ENCODE measurements at regions not wholly inside any gene's neighbourhood (a gene's known extent, or its start where the extent isn't known, plus 50 kb on each side); places are given as distances from the start of the nearest gene placed in this dataset.

DNA sequence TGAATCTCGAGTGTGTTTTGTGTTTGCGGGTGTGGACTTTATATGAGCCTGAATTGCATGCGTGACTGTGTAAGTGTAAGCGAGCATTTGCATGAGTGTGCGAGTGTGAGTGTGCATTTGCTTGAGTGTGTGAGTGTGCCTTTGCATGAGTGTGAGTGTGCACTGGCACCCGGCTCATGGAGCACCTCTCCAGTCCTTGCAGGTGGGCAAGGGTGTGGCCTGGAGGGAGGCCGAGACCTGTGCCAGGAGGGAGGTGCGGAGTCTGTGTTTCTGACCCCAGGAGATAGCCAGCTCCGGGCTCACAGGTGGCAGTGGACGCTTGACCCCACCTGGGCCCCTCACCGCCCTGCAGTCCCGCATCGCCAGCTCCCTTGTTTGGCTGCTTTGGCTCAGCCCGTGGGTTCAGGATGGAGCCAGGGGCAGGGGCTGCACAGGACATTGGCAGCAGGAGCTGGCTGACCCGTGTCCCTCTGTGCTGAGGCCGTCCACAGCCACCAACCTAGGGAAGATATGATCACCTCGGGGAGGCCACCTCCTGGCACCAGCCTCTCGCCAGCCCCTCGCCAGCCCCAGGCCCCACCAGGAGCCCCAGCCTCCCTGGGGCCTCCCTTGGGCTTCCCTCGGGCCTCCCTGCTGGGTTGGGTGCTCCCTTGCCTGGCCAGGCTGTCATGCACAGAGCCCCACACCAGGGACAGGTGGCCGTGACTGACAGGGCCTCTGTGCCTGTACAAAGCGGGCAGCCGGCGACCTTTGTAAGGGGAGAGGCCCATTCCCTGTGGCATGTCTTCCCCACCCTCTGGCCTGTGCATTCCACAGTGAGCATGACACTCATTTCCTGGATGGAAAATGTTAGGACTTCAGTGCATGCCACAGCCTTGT lies 81.6 kb downstream of the PTGR3 start:
- Histone ChIP-seq H3K4me2 (ENCODE audit: extremely low read depth, insufficient read depth, low read length) (no peak overlapping the region), H3K79me2 (ENCODE audit: control insufficient read depth, insufficient read depth, low read length) (no peaks in the 10 kb centered on the region), H4K20me1 (ENCODE audit: control insufficient read depth, extremely low read depth, insufficient read depth, low read length) (no peaks in the 10 kb centered on the region), H3K9me3 (ENCODE audit: control insufficient read depth, insufficient read depth, low read depth, low read length) (no peaks in the 10 kb centered on the region), H3K27ac (ENCODE audit: insufficient read depth, low read length) (no peak overlapping the region), H3K4me3 (replicated peaks in 1 of 4; ENCODE audit: control extremely low read depth in 1 of 4, insufficient read depth in 1 of 4, low read depth in 3 of 4, low read length in 4 of 4) (no peak overlapping the region), H3K36me3 (ENCODE audit: control insufficient read depth, insufficient read depth, low read length) (no peaks in the 10 kb centered on the region), H3K27me3 (ENCODE audit: control insufficient read depth, insufficient read depth, low read length) (no peaks in the 10 kb centered on the region), H3K9ac (ENCODE audit: insufficient read depth, low read length) (no peak overlapping the region), H3K4me1 (ENCODE audit: control insufficient read depth, extremely low read depth, insufficient read depth, low read length) (no peaks in the 10 kb centered on the region), H2AFZ (ENCODE audit: low read length) (no peak overlapping the region)
- TF ChIP-seq EZH2 (IDR thresholded peaks at IDR 0.05; ENCODE audit: low read length, missing control alignments), result no peak
- TF ChIP-seq, protein P1, sequence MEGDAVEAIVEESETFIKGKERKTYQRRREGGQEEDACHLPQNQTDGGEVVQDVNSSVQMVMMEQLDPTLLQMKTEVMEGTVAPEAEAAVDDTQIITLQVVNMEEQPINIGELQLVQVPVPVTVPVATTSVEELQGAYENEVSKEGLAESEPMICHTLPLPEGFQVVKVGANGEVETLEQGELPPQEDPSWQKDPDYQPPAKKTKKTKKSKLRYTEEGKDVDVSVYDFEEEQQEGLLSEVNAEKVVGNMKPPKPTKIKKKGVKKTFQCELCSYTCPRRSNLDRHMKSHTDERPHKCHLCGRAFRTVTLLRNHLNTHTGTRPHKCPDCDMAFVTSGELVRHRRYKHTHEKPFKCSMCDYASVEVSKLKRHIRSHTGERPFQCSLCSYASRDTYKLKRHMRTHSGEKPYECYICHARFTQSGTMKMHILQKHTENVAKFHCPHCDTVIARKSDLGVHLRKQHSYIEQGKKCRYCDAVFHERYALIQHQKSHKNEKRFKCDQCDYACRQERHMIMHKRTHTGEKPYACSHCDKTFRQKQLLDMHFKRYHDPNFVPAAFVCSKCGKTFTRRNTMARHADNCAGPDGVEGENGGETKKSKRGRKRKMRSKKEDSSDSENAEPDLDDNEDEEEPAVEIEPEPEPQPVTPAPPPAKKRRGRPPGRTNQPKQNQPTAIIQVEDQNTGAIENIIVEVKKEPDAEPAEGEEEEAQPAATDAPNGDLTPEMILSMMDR (conservative IDR thresholded peaks at IDR 0.05 in 1 of 2, IDR thresholded peaks at IDR 0.05 in 1 of 2; ENCODE audit: low read depth in 1 of 2, low read length in 2 of 2), result no peak
- DNase-seq (ENCODE audit: low read depth in 2 of 2), result peak in 1 of 2 donors; percentile 8

DNA sequence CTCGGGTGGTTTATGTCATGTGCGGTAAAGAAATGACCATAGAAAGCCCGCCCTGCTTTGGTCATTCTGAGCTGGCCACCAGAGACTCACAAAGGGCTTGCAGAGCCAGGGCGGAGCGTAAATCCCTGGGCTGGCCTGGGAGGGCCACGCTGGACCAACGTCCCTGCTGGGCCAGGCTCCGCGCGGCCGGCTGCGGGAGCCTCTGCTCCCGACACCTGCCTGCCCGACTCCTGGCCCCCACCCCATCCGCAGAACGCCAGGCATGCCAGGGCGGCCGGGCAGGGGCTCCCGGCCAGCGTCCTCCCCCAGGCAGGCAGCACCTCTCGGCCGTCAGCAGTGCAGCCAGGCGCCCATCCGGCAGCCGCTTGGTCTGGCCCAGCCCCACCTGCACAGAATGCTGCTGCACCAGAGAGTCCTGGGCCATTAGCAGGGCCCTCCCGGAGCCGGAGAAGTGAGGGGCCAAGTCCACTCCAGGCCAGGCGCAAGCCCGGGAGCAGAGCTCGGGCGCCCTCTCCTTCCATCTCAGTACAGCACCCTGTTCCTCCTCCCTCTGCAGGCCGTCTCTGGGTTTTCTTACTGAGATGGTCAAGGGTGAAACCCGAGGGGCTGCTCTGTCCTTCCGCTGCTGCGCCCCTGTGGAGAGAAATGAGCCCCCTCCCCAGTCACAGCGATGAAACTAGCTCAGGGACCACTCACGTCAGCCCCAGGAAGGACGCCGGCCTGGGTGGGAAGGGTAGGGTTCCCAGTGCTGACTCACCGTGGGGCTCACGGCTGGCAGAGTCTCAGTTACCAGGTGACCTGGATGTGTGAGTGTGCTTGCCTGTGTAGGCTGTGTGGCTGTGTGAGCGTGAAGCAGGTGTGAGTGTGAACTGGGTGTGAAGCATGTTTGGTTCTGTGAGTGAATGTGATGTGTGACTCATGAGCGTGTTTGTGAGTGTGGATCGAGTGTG lies 83.3 kb downstream of the PTGR3 start:
- no peaks in the 10 kb centered on the region for H3K4me1 ChIP-seq (ENCODE audit: control insufficient read depth, extremely low read depth, insufficient read depth, low read length)
- H2AFZ ChIP-seq (ENCODE audit: low read length), result no peak overlapping the region
- H3K27me3 ChIP-seq (ENCODE audit: control insufficient read depth, insufficient read depth, low read length), result no peaks in the 10 kb centered on the region
- H3K27ac ChIP-seq (ENCODE audit: insufficient read depth, low read length), result no peak overlapping the region
- no peaks in the 10 kb centered on the region for H4K20me1 ChIP-seq (ENCODE audit: control insufficient read depth, extremely low read depth, insufficient read depth, low read length)
- no peak overlapping the region for H3K4me3 ChIP-seq (replicated peaks in 1 of 4; ENCODE audit: control extremely low read depth in 1 of 4, insufficient read depth in 1 of 4, low read depth in 3 of 4, low read length in 4 of 4)
- no peak overlapping the region for H3K4me2 ChIP-seq (ENCODE audit: extremely low read depth, insufficient read depth, low read length)
- no peak overlapping the region for H3K9ac ChIP-seq (ENCODE audit: insufficient read depth, low read length)
- peak in 1 of 2 donors; percentile 15 for DNase-seq (ENCODE audit: low read depth in 2 of 2)
- TF ChIP-seq EZH2 (IDR thresholded peaks at IDR 0.05; ENCODE audit: low read length, missing control alignments), result no peak
- TF ChIP-seq, protein P1 (conservative IDR thresholded peaks at IDR 0.05 in 1 of 2, IDR thresholded peaks at IDR 0.05 in 1 of 2; ENCODE audit: low read depth in 1 of 2, low read length in 2 of 2), result no peak
- no peaks in the 10 kb centered on the region for H3K36me3 ChIP-seq (ENCODE audit: control insufficient read depth, insufficient read depth, low read length)
- no peaks in the 10 kb centered on the region for H3K79me2 ChIP-seq (ENCODE audit: control insufficient read depth, insufficient read depth, low read length)
- H3K9me3 ChIP-seq (ENCODE audit: control insufficient read depth, insufficient read depth, low read depth, low read length), result no peaks in the 10 kb centered on the region

DNA sequence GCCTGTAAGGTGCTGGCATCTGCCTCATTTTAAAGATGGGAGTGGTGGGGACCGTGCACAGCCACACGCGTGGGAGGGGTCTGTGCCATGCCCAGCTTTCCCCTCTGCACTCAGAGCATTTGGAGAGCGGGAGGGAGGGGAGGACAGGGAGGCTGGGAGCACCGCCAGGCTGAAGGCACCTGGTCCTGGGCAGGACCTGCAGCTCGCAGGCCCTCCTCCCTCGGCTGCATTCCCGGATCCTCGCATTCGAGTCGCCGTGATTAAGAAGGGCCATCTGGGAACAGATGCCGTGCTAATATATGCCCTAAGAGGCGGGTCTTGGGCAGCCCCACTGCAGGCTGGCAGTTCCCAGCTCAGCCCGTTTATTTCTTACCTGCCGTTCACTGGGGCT lies 84.0 kb downstream of the PTGR3 start:
- no peaks in the 10 kb centered on the region for H3K36me3 ChIP-seq (ENCODE audit: control insufficient read depth, insufficient read depth, low read length)
- no peak overlapping the region for H2AFZ ChIP-seq (ENCODE audit: low read length)
- no peaks in the 10 kb centered on the region for H3K4me1 ChIP-seq (ENCODE audit: control insufficient read depth, extremely low read depth, insufficient read depth, low read length)
- H3K27ac ChIP-seq (ENCODE audit: insufficient read depth, low read length), result no peak overlapping the region
- H3K27me3 ChIP-seq (ENCODE audit: control insufficient read depth, insufficient read depth, low read length), result no peaks in the 10 kb centered on the region
- no peak for DNase-seq (ENCODE audit: low read depth in 2 of 2)
- no peaks in the 10 kb centered on the region for H4K20me1 ChIP-seq (ENCODE audit: control insufficient read depth, extremely low read depth, insufficient read depth, low read length)
- no peak overlapping the region for H3K9ac ChIP-seq (ENCODE audit: insufficient read depth, low read length)
- no peak overlapping the region for H3K4me2 ChIP-seq (ENCODE audit: extremely low read depth, insufficient read depth, low read length)
- H3K79me2 ChIP-seq (ENCODE audit: control insufficient read depth, insufficient read depth, low read length), result no peaks in the 10 kb centered on the region
- no peak for TF ChIP-seq EZH2 (IDR thresholded peaks at IDR 0.05; ENCODE audit: low read length, missing control alignments)
- TF ChIP-seq, protein P1 (conservative IDR thresholded peaks at IDR 0.05 in 1 of 2, IDR thresholded peaks at IDR 0.05 in 1 of 2; ENCODE audit: low read depth in 1 of 2, low read length in 2 of 2), result no peak
- no peak overlapping the region for H3K4me3 ChIP-seq (replicated peaks in 1 of 4; ENCODE audit: control extremely low read depth in 1 of 4, insufficient read depth in 1 of 4, low read depth in 3 of 4, low read length in 4 of 4)
- no peaks in the 10 kb centered on the region for H3K9me3 ChIP-seq (ENCODE audit: control insufficient read depth, insufficient read depth, low read depth, low read length)

Data from fibroblast of lung (primary cell).